Upper lobe of left lung (tissue), 6 donors: ENCODE measurements at regions not wholly inside any gene's neighbourhood (a gene's known extent, or its start where the extent isn't known, plus 50 kb on each side); places are given as distances from the start of the nearest gene placed in this dataset.

Source experiments
- ATAC-seq, 2 donors: fragments of 200-7000 bp; cut with Tn5 transposase; one replicate each; pipeline ENCODE4 v1.9.1; 2022; ENCODE audit warnings: mild to moderate bottlenecking in 2 of 2, moderate library complexity in 2 of 2; ENCODE audit not compliant: low FRiP score in 2 of 2
- DNase-seq, 2 donors: peaks; one replicate each; pipeline ENCODE4 v3.0.0-alpha.2; 2019 to 2020
- H3K27ac ChIP-seq, 4 donors: fragments of 200-600 bp; sonication (generic); one replicate each; pipeline ENCODE4 v1.5.1; 2016 to 2019
- H3K27me3 ChIP-seq, 4 donors: fragments of 200-600 bp; sonication (generic); one replicate each; pipeline ENCODE4 v1.5.1; 2017 to 2019
- H3K36me3 ChIP-seq, 4 donors: fragments of 200-600 bp; sonication (generic); one replicate each; pipeline ENCODE4 v1.5.1; 2016 to 2019
- H3K4me1 ChIP-seq, 4 donors: fragments of 200-600 bp; sonication (generic); one replicate each; pipeline ENCODE4 v1.5.1; 2018 to 2019
- H3K4me3 ChIP-seq, 4 donors: fragments of 200-600 bp; sonication (generic); one replicate each; pipeline ENCODE4 v1.5.1; 2017 to 2019; ENCODE audit warnings: mild to moderate bottlenecking in 2 of 4, moderate library complexity in 1 of 4
- H3K9me3 ChIP-seq, 4 donors: fragments of 200-600 bp; sonication (generic); one replicate each; pipeline ENCODE4 v1.5.1; 2018 to 2019
- EP300 ChIP-seq, 4 donors: sonication (generic); formaldehyde crosslinking; IDR thresholded peaks; one replicate each; pipeline ENCODE4 v1.5.1; 2017; ENCODE audit warnings: antibody characterized with exemption in 4 of 4, control low read depth in 2 of 4
- POLR2A ChIP-seq, 4 donors: fragments of 450-650 bp; IDR thresholded peaks; one replicate each; pipeline ENCODE4 v1.5.1; 2016 to 2017; ENCODE audit warnings: antibody characterized with exemption in 4 of 4, mild to moderate bottlenecking in 2 of 4
- POLR2AphosphoS5 ChIP-seq, 2 donors: sonication (generic); formaldehyde crosslinking; IDR thresholded peaks; one replicate each; pipeline ENCODE4 v1.5.1; 2017; ENCODE audit warnings: antibody characterized with exemption in 2 of 2
- WGBS, 2 donors: methylation state at CpG; one replicate each; pipeline ENCODE4 v1.1.5; 2017 to 2018; 5-methylcytosine and 5-hydroxymethylcytosine counted together
- TF ChIP-seq, protein P1 (sequence below), 6 experiments: fragments of 450-650 bp in 4 of 6; fragments of 200-600 bp in 2 of 6; sonication (generic) in 2 of 6; IDR thresholded peaks; one replicate each; pipeline ENCODE4 v1.5.1; 2016 to 2019; ENCODE audit warnings: antibody characterized with exemption in 6 of 6
- donor health status: DM: no; HTN: no; CAD: no; lungs with moderate emphysema.
- donor health status: DM: no; HTN: yes; CAD: no; lungs with severe emphysema.

DNA sequence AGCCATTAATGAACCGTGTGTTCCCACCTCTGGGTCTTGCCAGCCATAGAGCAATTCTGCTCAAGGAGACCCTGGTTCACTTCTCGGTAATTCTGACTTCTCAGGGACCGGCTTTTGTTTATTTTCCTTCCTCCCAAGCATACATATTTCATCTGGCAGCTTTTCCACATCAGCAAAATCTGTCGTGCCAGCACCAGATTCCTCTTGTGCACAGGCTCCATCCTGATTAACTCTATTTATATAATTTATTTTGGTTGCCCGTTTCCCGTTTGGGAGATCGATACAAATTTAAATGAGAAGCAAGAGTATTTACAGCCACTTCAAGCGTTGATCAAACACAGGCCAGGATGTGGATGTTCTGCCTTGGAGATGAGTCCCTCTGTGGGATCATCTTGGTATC lies 161.9 kb upstream of the XYLT1 start:
- no peak for ATAC-seq
- H3K4me1 ChIP-seq, result no peaks in the 10 kb centered on the region

DNA sequence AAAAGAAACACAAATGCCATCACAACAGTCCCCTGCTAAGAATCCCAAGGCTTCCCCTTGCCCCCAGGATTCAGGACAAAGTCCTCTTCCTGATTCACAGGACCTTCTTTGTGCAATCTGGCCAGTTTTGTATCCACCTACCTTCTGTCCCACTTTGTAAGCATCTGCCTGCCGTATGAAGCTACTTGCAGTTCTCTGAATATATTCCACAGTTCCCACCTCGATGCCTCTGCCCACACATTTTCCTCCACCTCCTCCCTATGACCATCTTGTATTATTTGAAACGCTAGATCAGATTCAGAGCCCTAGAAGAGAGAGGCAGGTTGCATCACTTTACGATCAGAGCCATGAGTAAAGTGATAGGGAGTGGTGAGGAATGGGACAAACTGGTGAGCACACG lies 159.2 kb upstream of the XYLT1 start:
- Histone ChIP-seq H3K27ac (no peak overlapping the region), H3K9me3 (peaks cover 0 to 24% (median 11%) of the 10 kb centered on the region in 4 donors), H3K36me3 (no peaks in the 10 kb centered on the region), H3K27me3 (no peaks in the 10 kb centered on the region), H3K4me1 (no peaks in the 10 kb centered on the region), H3K4me3 (no peak overlapping the region)
- no peak for ATAC-seq
- no peak for DNase-seq
- TF ChIP-seq POLR2A (IDR thresholded peaks at IDR 0.05) (no peak), EP300 (IDR thresholded peaks at IDR 0.05) (no peak)
- WGBS, 2 donors, result 83 to 86% methylated on average over 5 of the region's 5 CpGs

More for the DNA sequence above, 161.9 kb upstream of the XYLT1 start:
- no peaks in the 10 kb centered on the region for H3K27me3 ChIP-seq
- no peak overlapping the region for H3K27ac ChIP-seq
- 49 to 65% methylated on average over 8 of the region's 8 CpGs for WGBS, 2 donors
- peaks cover 0 to under 1% (median 0%) of the 10 kb centered on the region in 4 donors for H3K9me3 ChIP-seq
- DNase-seq, result no peak
- no peaks in the 10 kb centered on the region for H3K36me3 ChIP-seq
- no peak for TF ChIP-seq POLR2A (IDR thresholded peaks at IDR 0.05)
- H3K4me3 ChIP-seq, result no peak overlapping the region

- no peaks in the 10 kb centered on the region for H3K4me1 ChIP-seq
- peaks cover 5 to 24% (median 11%) of the 10 kb centered on the region in 4 donors for H3K9me3 ChIP-seq
- no peak overlapping the region for H3K4me3 ChIP-seq
- H3K27me3 ChIP-seq, result no peaks in the 10 kb centered on the region
- no peak for DNase-seq
- H3K27ac ChIP-seq, result no peak overlapping the region
- 53 to 80% methylated on average over 1 of the region's 1 CpG for WGBS, 2 donors
- TF ChIP-seq POLR2AphosphoS5 (IDR thresholded peaks at IDR 0.05) (no peak), POLR2A (IDR thresholded peaks at IDR 0.05) (no peak), EP300 (IDR thresholded peaks at IDR 0.05) (no peak)
- TF ChIP-seq, protein P1, sequence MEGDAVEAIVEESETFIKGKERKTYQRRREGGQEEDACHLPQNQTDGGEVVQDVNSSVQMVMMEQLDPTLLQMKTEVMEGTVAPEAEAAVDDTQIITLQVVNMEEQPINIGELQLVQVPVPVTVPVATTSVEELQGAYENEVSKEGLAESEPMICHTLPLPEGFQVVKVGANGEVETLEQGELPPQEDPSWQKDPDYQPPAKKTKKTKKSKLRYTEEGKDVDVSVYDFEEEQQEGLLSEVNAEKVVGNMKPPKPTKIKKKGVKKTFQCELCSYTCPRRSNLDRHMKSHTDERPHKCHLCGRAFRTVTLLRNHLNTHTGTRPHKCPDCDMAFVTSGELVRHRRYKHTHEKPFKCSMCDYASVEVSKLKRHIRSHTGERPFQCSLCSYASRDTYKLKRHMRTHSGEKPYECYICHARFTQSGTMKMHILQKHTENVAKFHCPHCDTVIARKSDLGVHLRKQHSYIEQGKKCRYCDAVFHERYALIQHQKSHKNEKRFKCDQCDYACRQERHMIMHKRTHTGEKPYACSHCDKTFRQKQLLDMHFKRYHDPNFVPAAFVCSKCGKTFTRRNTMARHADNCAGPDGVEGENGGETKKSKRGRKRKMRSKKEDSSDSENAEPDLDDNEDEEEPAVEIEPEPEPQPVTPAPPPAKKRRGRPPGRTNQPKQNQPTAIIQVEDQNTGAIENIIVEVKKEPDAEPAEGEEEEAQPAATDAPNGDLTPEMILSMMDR (IDR thresholded peaks at IDR 0.05), result no peak
- no peak for ATAC-seq
- H3K36me3 ChIP-seq, result no peaks in the 10 kb centered on the region
These were observed 158.2 kb upstream of the XYLT1 start for GRCh38 chr16:17628983-17629382.

DNA sequence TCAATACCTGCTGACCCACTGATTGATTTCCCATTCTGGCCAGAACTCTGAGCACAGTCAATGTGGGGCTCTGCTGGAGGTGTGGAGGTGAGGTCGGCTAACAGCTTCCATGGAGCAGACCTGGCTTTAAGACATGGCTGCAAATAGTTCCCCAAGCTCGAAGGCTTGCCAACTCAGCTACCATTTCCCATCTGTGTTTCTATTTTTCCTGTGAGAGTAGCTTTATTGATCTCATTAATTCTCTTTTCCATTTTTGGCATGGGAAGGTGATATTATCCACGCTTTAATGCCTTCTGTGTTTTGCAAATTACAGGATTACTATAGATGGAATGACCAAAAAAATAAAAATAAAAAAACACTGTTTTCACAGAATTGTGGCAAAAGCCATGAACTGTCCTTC lies 151.6 kb upstream of the XYLT1 start:
- no peak overlapping the region for H3K4me3 ChIP-seq
- H3K9me3 ChIP-seq, result peaks cover 5 to 20% (median 9%) of the 10 kb centered on the region in 4 donors
- H3K27ac ChIP-seq, result no peak overlapping the region
- H3K36me3 ChIP-seq, result no peaks in the 10 kb centered on the region
- no peak for ATAC-seq
- TF ChIP-seq, protein P1 (IDR thresholded peaks at IDR 0.05), result no peak
- TF ChIP-seq EP300 (IDR thresholded peaks at IDR 0.05) (no peak), POLR2AphosphoS5 (IDR thresholded peaks at IDR 0.05) (no peak), POLR2A (IDR thresholded peaks at IDR 0.05) (no peak)
- no peaks in the 10 kb centered on the region for H3K27me3 ChIP-seq
- 82 to 86% methylated on average over 3 of the region's 3 CpGs for WGBS, 2 donors
- DNase-seq, result no peak
- no peaks in the 10 kb centered on the region for H3K4me1 ChIP-seq

GRCh38 chr16:17619261-17619660 lies 148.5 kb upstream of the XYLT1 start:
- no peaks in the 10 kb centered on the region for H3K27me3 ChIP-seq
- TF ChIP-seq POLR2A (IDR thresholded peaks at IDR 0.05), result no peak
- TF ChIP-seq, protein P1 (IDR thresholded peaks at IDR 0.05), result no peak
- no peak for TF ChIP-seq EP300 (IDR thresholded peaks at IDR 0.05)
- TF ChIP-seq POLR2AphosphoS5 (IDR thresholded peaks at IDR 0.05), result no peak
- no peak overlapping the region for H3K4me3 ChIP-seq
- no peak for DNase-seq
- no peak overlapping the region for H3K27ac ChIP-seq
- WGBS, 2 donors, result 86 to 88% methylated on average over 8 of the region's 8 CpGs
- ATAC-seq, result no peak
- H3K4me1 ChIP-seq, result no peaks in the 10 kb centered on the region
- H3K36me3 ChIP-seq, result no peaks in the 10 kb centered on the region
- no peaks in the 10 kb centered on the region for H3K9me3 ChIP-seq

DNA sequence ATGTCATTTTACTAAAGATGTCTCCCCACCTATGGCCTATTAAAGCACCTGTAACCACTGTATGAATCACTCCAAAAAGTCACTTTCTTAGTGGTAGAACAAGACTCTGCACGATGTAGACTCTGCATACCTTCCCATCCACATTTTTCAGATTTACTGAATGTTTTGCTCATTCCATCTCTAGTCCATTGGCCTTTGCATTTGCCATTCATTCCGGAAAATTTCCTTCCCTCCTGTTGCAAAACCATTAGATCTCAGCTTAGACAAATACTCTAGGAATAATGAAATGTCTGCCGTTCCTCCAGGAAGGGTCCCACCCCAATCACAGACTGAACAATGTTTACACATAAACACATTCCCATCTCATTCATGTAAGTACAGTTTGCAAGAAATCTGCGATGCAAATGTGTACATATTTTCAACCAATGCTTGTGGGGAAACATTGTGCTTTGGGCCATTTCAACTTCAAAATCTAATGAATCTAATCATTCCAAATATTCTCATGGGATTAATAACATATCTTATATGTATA lies 146.3 kb upstream of the XYLT1 start:
- Histone ChIP-seq H3K9me3 (no peaks in the 10 kb centered on the region), H3K4me3 (no peak overlapping the region), H3K4me1 (no peaks in the 10 kb centered on the region), H3K27ac (no peak overlapping the region), H3K36me3 (no peaks in the 10 kb centered on the region), H3K27me3 (no peaks in the 10 kb centered on the region)
- 84 to 86% methylated on average over 4 of the region's 4 CpGs for WGBS, 2 donors
- DNase-seq (no peak), ATAC-seq (no peak)
- TF ChIP-seq EP300 (IDR thresholded peaks at IDR 0.05), result no peak
